Testis (tissue), 2 donors: ENCODE measurements at regions not wholly inside any gene's neighbourhood (a gene's known extent, or its start where the extent isn't known, plus 50 kb on each side); places are given as distances from the start of the nearest gene placed in this dataset.

Source experiments
- DNase-seq: peaks from one replicate; pipeline ENCODE4 v3.0.0-alpha.2; 2019
- H3K27ac ChIP-seq, 2 donors: fragments of 200-600 bp; sonication (generic); one replicate each; pipeline ENCODE4 v1.5.1; 2019
- H3K27me3 ChIP-seq: fragments of 200-600 bp; sonication (generic); one replicate; pipeline ENCODE4 v1.5.1; 2019
- H3K36me3 ChIP-seq: fragments of 200-600 bp; sonication (generic); one replicate; pipeline ENCODE4 v1.5.1; 2017; ENCODE audit warnings: low read depth; ENCODE audit errors: missing control alignments
- H3K4me1 ChIP-seq: fragments of 200-600 bp; sonication (generic); one replicate; pipeline ENCODE4 v1.5.1; 2019
- H3K4me3 ChIP-seq, 2 donors: fragments of 200-600 bp; sonication (generic); one replicate each; pipeline ENCODE4 v1.5.1; 2017 to 2019
- H3K9me3 ChIP-seq: fragments of 200-600 bp; sonication (generic); one replicate; pipeline ENCODE4 v1.5.1; 2017
- POLR2A ChIP-seq: fragments of 450-650 bp; IDR thresholded peaks from one replicate; pipeline ENCODE4 v1.6.1; 2017; ENCODE audit warnings: antibody characterized with exemption, mild to moderate bottlenecking, moderate library complexity
- WGBS, 2 donors: methylation state at CpG; one replicate each; pipeline ENCODE4 v1.1.5; 2018; 5-methylcytosine and 5-hydroxymethylcytosine counted together
- intact Hi-C: fragments of 100-400 bp; cut with DNase I; formaldehyde crosslinking; loops from one replicate; pipeline ENCODE4 v1.15.1; 2023; ENCODE audit warnings: low total_unique reads
- TF ChIP-seq, protein P1 (sequence below), 3 experiments: fragments of 450-650 bp in 2 of 3; fragments of 200-600 bp in 1 of 3; sonication (generic) in 1 of 3; IDR thresholded peaks; one replicate each; pipeline ENCODE4 v1.5.1; 2016 to 2019; ENCODE audit warnings: antibody characterized with exemption in 3 of 3, mild to moderate bottlenecking in 2 of 3, moderate library complexity in 1 of 3

DNA sequence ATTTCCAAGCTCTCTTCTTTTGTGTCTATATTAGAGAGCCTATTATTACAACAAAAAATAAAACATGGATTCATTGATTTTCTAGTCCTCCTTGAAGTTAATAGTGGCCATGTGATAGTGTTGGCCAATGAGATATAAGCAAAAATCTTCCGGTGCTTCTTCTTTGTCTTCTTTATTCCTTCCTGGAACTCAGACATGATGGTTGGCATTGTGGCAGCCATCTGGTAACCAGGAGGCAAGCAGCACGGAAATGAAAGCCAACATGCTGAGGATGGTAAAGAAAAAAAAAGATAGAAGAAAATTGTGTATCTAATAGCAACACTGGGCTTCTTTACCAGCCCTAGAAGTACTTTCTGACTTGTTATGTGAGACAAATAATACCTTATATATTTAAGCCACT, 50.8 kb upstream of the SEL1L start:
- no peaks in the 10 kb centered on the region for H3K4me1 ChIP-seq
- H3K4me3 ChIP-seq = no peak overlapping the region
- 88 to 95% methylated on average over 2 of the region's 2 CpGs for WGBS, 2 donors
- DNase-seq = no peak
- no peaks in the 10 kb centered on the region for H3K36me3 ChIP-seq
- no peaks in the 10 kb centered on the region for H3K27me3 ChIP-seq
- TF ChIP-seq, protein P1, sequence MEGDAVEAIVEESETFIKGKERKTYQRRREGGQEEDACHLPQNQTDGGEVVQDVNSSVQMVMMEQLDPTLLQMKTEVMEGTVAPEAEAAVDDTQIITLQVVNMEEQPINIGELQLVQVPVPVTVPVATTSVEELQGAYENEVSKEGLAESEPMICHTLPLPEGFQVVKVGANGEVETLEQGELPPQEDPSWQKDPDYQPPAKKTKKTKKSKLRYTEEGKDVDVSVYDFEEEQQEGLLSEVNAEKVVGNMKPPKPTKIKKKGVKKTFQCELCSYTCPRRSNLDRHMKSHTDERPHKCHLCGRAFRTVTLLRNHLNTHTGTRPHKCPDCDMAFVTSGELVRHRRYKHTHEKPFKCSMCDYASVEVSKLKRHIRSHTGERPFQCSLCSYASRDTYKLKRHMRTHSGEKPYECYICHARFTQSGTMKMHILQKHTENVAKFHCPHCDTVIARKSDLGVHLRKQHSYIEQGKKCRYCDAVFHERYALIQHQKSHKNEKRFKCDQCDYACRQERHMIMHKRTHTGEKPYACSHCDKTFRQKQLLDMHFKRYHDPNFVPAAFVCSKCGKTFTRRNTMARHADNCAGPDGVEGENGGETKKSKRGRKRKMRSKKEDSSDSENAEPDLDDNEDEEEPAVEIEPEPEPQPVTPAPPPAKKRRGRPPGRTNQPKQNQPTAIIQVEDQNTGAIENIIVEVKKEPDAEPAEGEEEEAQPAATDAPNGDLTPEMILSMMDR (IDR thresholded peaks at IDR 0.05) = no peak
- TF ChIP-seq POLR2A = no peak
- intact Hi-C loops = no loop called here
- H3K27ac ChIP-seq = no peak overlapping the region
- H3K9me3 ChIP-seq = no peaks in the 10 kb centered on the region

- TF ChIP-seq, protein P1 (IDR thresholded peaks at IDR 0.05) = no peak
- no peak for TF ChIP-seq POLR2A
- no peaks in the 10 kb centered on the region for H3K27me3 ChIP-seq
- H3K36me3 ChIP-seq = no peaks in the 10 kb centered on the region
- peak; percentile 18 for DNase-seq
- no peaks in the 10 kb centered on the region for H3K9me3 ChIP-seq
- intact Hi-C loops = no loop called here
- H3K4me3 ChIP-seq = no peak overlapping the region
- no peaks in the 10 kb centered on the region for H3K4me1 ChIP-seq
- WGBS, 2 donors = 72 to 78% methylated on average over 7 of the region's 7 CpGs
- H3K27ac ChIP-seq = no peak overlapping the region
Observed at GRCh38 chr14:81589381-81590065, 55.9 kb upstream of the SEL1L start.

DNA sequence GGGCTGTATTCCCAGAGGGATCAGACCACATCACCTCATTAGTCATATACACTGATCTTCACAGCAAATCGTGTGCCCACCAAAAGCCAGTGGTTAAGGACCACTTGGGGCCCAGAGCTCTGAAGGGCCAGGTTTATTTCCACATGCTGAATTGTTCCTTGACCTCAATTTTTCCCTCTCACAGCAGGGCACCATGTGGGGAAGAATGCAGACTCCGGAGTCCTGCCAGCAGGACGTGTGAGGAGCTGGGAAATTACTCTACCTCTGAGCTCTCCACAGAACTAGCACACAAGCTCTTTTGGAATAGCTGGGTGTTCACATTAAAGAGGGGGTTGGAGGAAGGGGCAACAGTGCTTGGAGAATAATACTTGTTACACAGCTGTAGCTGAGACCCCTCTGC, 57.6 kb upstream of the SEL1L start:
- intact Hi-C loops = no loop called here
- WGBS, 2 donors = 71 to 87% methylated on average over 3 of the region's 3 CpGs
- H3K4me1 ChIP-seq = no peaks in the 10 kb centered on the region
- TF ChIP-seq, protein P1 (IDR thresholded peaks at IDR 0.05) = no peak
- no peak for TF ChIP-seq POLR2A
- no peak overlapping the region for H3K4me3 ChIP-seq
- no peaks in the 10 kb centered on the region for H3K27me3 ChIP-seq
- H3K36me3 ChIP-seq = no peaks in the 10 kb centered on the region
- no peaks in the 10 kb centered on the region for H3K9me3 ChIP-seq
- no peak overlapping the region for H3K27ac ChIP-seq
- DNase-seq = no peak

DNA sequence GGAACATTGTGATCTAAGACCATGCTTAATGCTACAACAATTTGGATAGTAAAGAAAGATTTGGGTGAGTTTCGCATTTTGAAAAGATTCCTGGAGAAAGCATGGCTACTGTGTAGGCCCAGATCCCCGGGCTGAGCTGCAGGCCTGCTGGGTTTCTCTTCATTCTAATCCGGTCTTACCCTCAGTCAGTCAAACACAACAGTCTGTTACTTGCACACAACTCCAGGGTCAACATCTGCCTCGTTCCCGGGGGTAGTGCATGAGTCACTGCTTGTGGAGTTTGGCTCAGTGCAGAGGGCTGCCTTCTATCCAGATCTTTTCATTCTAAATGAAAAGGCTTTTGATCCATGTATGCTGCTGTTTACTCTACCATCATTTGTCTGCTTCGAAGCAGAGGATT, 60.4 kb upstream of the SEL1L start:
- no peak overlapping the region for H3K4me3 ChIP-seq
- H3K4me1 ChIP-seq = no peaks in the 10 kb centered on the region
- no peaks in the 10 kb centered on the region for H3K36me3 ChIP-seq
- H3K27me3 ChIP-seq = no peaks in the 10 kb centered on the region
- 49 to 57% methylated on average over 6 of the region's 6 CpGs for WGBS, 2 donors
- no peak overlapping the region for H3K27ac ChIP-seq
- intact Hi-C loops = no loop called here
- DNase-seq = peak; percentile 19
- TF ChIP-seq, protein P1 (IDR thresholded peaks at IDR 0.05) = no peak
- TF ChIP-seq POLR2A = no peak
- no peaks in the 10 kb centered on the region for H3K9me3 ChIP-seq

- no peaks in the 10 kb centered on the region for H3K4me1 ChIP-seq
- H3K27ac ChIP-seq = no peak overlapping the region
- WGBS, 2 donors = 48 to 58% methylated on average over 6 of the region's 6 CpGs
- DNase-seq = no peak
- TF ChIP-seq POLR2A = no peak
- TF ChIP-seq, protein P1 (IDR thresholded peaks at IDR 0.05) = no peak
- H3K4me3 ChIP-seq = no peak overlapping the region
- H3K9me3 ChIP-seq = no peaks in the 10 kb centered on the region
- intact Hi-C loops = no loop called here
- no peaks in the 10 kb centered on the region for H3K27me3 ChIP-seq
- no peaks in the 10 kb centered on the region for H3K36me3 ChIP-seq
Observed at GRCh38 chr14:81605660-81606059, 72.0 kb upstream of the SEL1L start.
